Panc1 (cell line): ENCODE measurements at regions not wholly inside any gene's neighbourhood (a gene's known extent, or its start where the extent isn't known, plus 50 kb on each side); places are given as distances from the start of the nearest gene placed in this dataset.

ENCODE experiments used
- ATAC-seq: fragments of 200-7000 bp; cut with Tn5 transposase; 2 replicates; pipeline ENCODE4 v1.9.1; 2020; ENCODE audit warnings: mild to moderate bottlenecking, moderate library complexity
- BruUV-seq: library from RNA; stranded (reverse); fragments of 400-500 nt; replicated peaks from 2 replicates; lab custom pipeline; 2021; lab: Mats Ljungman, UMichigan
- CTCF ChIA-PET: fragments of 300-600 bp; sonication (Branson Sonifier 250); formaldehyde crosslinking; loops from one replicate; lab custom pipeline; 2022; ENCODE audit warnings: antibody characterized with exemption; lab: Charles Lee
- POLR2A ChIA-PET: fragments of 300-600 bp; sonication (Branson Sonifier 250); formaldehyde crosslinking; loops from one replicate; lab custom pipeline; 2022; ENCODE audit warnings: antibody characterized with exemption; lab: Charles Lee
- DNase-seq: peaks from one replicate; pipeline ENCODE4 v3.0.0-alpha.2; 2010; ENCODE audit warnings: low read depth, low spot score
- H3K27ac ChIP-seq: 2 replicates; pipeline ENCODE4 v1.5.1; 2011; ENCODE audit warnings: mild to moderate bottlenecking, low read length, inconsistent platforms
- H3K27me3 ChIP-seq: fragments of 200-500 bp; sonication (Bioruptor generic); 2 replicates; pipeline ENCODE4 v1.6.0; 2014; ENCODE audit warnings: low read length, inconsistent platforms; ENCODE audit not compliant: control insufficient read depth, insufficient read depth
- H3K36me3 ChIP-seq: fragments of 200-500 bp; sonication (Bioruptor generic); 2 replicates; pipeline ENCODE4 v1.5.1; 2014; ENCODE audit warnings: inconsistent platforms, mild to moderate bottlenecking, low read length, moderate library complexity; ENCODE audit not compliant: control insufficient read depth, insufficient read depth
- H3K4me1 ChIP-seq: 2 replicates; pipeline ENCODE4 v1.5.1; 2011; ENCODE audit warnings: inconsistent platforms, mild to moderate bottlenecking, low read length, moderate library complexity; ENCODE audit not compliant: control insufficient read depth, insufficient read depth
- H3K4me3 ChIP-seq, 2 experiments: 2 replicates each; pipeline ENCODE4 v1.5.1; 2011 to 2012; ENCODE audit warnings: low read depth in 2 of 2, low read length in 2 of 2, mild to moderate bottlenecking in 2 of 2, inconsistent platforms in 1 of 2, moderate library complexity in 1 of 2
- H3K9me3 ChIP-seq: fragments of 200-500 bp; sonication (Bioruptor generic); 2 replicates; pipeline ENCODE4 v1.5.1; 2014; ENCODE audit warnings: low read depth, mild to moderate bottlenecking, inconsistent platforms, low read length, moderate library complexity; ENCODE audit not compliant: control insufficient read depth, insufficient read depth
- CTCF ChIP-seq: fragments of 450-650 bp; IDR thresholded peaks from 2 replicates; pipeline ENCODE4 v1.5.1; 2017; ENCODE audit warnings: mild to moderate bottlenecking
- POLR2AphosphoS5 ChIP-seq: IDR thresholded peaks from 2 replicates; pipeline ENCODE4 v1.6.1; 2012; ENCODE audit warnings: mild to moderate bottlenecking, low read depth, low read length, moderate library complexity
- REST ChIP-seq, 2 experiments: IDR thresholded peaks; 2 replicates each; pipeline ENCODE4 v1.6.1; 2011 to 2012; ENCODE audit warnings: low read depth in 2 of 2, control low read depth in 1 of 2, low read length in 1 of 2, mild to moderate bottlenecking in 1 of 2, moderate library complexity in 1 of 2; ENCODE audit not compliant: insufficient read depth in 1 of 2
- SIN3A ChIP-seq: IDR thresholded peaks from 2 replicates; pipeline ENCODE4 v1.6.1; 2012; ENCODE audit warnings: low read depth, mild to moderate bottlenecking, low read length, moderate library complexity, borderline replicate concordance; ENCODE audit not compliant: insufficient read depth
- TCF7L2 ChIP-seq: IDR thresholded peaks from 2 replicates; pipeline ENCODE4 v1.6.1; 2011; ENCODE audit warnings: mild to moderate bottlenecking, low read depth, low read length, inconsistent platforms
- in situ Hi-C: cut with HindIII; loops from 2 replicates; pipeline ENCODE4 v1.10.0; 2016; ENCODE audit warnings: low sequenced_read_pairs, low pct_unique_long_range_greater_than_20kb
- intact Hi-C: fragments of 100-400 bp; cut with micrococcal nuclease; formaldehyde crosslinking; loops from one replicate; pipeline ENCODE4 v1.10.0; 2022; ENCODE audit not compliant: unreplicated experiment

GRCh38 chr2:126600742-126601141 is 55.2 kb upstream of the GYPC start:
- TF ChIP-seq REST (IDR thresholded peaks at IDR 0.05; ENCODE audit: insufficient read depth in 1 of 2, low read depth in 2 of 2, low read length in 1 of 2) (no peak), CTCF (no peak), TCF7L2 (no peak), SIN3A (no peak), POLR2AphosphoS5 (no peak)
- H3K4me1 ChIP-seq: no peaks in the 10 kb centered on the region
- H3K27me3 ChIP-seq: no peaks in the 10 kb centered on the region
- POLR2A ChIA-PET: no interaction called here
- no TSS peak for BruUV-seq
- DNase-seq (no peak), ATAC-seq (no peak)
- intact Hi-C loops: no loop called here
- CTCF ChIA-PET: no interaction called here
- H3K36me3 ChIP-seq: no peaks in the 10 kb centered on the region
- H3K27ac ChIP-seq: no peak overlapping the region
- no peaks in the 10 kb centered on the region for H3K9me3 ChIP-seq
- in situ Hi-C loops: no loop called here
- H3K4me3 ChIP-seq: no peak overlapping the region

GRCh38 chr2:126602334-126602733 is 53.6 kb upstream of the GYPC start:
- BruUV-seq: no TSS peak
- H3K4me1 ChIP-seq: no peaks in the 10 kb centered on the region
- H3K27ac ChIP-seq: no peak overlapping the region
- TF ChIP-seq REST (IDR thresholded peaks at IDR 0.05; ENCODE audit: insufficient read depth in 1 of 2, low read depth in 2 of 2, low read length in 1 of 2) (no peak), SIN3A (no peak), POLR2AphosphoS5 (no peak), CTCF (no peak), TCF7L2 (no peak)
- in situ Hi-C loops (no loop called here), intact Hi-C loops (no loop called here)
- no peaks in the 10 kb centered on the region for H3K9me3 ChIP-seq
- DNase-seq (no peak), ATAC-seq (no peak)
- no peaks in the 10 kb centered on the region for H3K36me3 ChIP-seq
- no peak overlapping the region for H3K4me3 ChIP-seq
- H3K27me3 ChIP-seq: no peaks in the 10 kb centered on the region
- ChIA-PET POLR2A (no interaction called here), CTCF (no interaction called here)
